ENCODE measurements at regions not wholly inside any gene's neighbourhood (a gene's known extent, or its start where the extent isn't known, plus 50 kb on each side); places are given as distances from the start of the nearest gene placed in this dataset.
A peak's percentile ranks its signal among the peaks of the same experiment; 100 is the strongest.

DNA sequence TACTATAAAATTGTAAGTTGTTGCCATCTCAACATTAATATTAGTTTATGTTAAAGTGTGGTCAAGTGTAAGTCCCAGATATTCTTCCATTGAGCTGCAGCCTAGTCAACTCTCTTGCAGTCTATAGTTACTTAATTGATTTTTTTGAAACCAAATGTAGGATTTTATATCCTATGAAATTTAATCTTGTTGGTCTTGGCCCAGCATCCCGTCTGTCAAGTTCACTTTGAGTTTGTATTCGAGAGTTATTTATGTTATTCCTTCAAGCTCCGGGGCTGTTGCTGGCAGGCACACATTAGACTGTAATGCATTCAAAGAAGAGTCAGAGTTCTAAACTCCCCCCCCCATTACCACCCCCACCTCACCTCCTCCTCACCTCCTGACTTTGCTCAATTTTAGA lies 71.0 kb upstream of the SPACA1 start:
- H3K36me3 ChIP-seq (ENCODE audit: control insufficient read depth, insufficient read depth, low read length), result no peaks in the 10 kb centered on the region
- H3K27me3 ChIP-seq (ENCODE audit: control insufficient read depth, insufficient read depth, low read length), result no peaks in the 10 kb centered on the region
- no peak overlapping the region for H3K9ac ChIP-seq
- no peaks in the 10 kb centered on the region for H3K9me3 ChIP-seq (ENCODE audit: control insufficient read depth, low read length)
- no peak overlapping the region for H3K27ac ChIP-seq
- no peak for TF ChIP-seq CTCF (IDR thresholded peaks at IDR 0.05)
- H3K79me2 ChIP-seq, result no peaks in the 10 kb centered on the region
- no peak overlapping the region for H3K4me2 ChIP-seq (ENCODE audit: low read length)
- no peak overlapping the region for H2AFZ ChIP-seq
- no peaks in the 10 kb centered on the region for H3K4me1 ChIP-seq
- H3K4me3 ChIP-seq (ENCODE audit: low read depth, low read length), result no peak overlapping the region

DNA sequence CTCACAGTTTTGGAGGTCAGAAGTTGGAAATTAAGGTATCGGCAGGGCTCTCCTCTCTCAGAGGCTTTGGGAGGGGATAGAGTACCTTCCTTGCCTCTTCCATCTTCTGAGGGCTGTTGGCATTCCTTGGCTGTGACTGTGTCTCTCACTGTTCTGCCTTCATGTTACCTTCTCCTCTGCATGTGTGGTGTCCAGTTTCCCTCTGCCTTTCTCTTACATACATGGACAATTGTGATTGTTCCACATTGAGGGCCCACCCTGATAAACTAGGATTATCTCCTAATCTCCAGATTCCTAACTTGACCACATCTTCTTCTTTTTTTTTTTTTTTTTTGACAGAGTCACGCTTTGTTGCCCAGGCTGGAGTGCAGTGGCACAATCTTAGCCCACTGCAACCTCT lies 72.1 kb upstream of the SPACA1 start:
- no peak for TF ChIP-seq CTCF (IDR thresholded peaks at IDR 0.05)
- Histone ChIP-seq H3K4me2 (ENCODE audit: low read length) (no peak overlapping the region), H2AFZ (no peak overlapping the region), H3K27ac (no peak overlapping the region), H3K79me2 (no peaks in the 10 kb centered on the region), H3K27me3 (ENCODE audit: control insufficient read depth, insufficient read depth, low read length) (no peaks in the 10 kb centered on the region), H3K4me3 (ENCODE audit: low read depth, low read length) (no peak overlapping the region), H3K9ac (no peak overlapping the region), H3K36me3 (ENCODE audit: control insufficient read depth, insufficient read depth, low read length) (no peaks in the 10 kb centered on the region), H3K9me3 (ENCODE audit: control insufficient read depth, low read length) (no peaks in the 10 kb centered on the region), H3K4me1 (no peaks in the 10 kb centered on the region)

- Histone ChIP-seq H3K4me1 (no peaks in the 10 kb centered on the region), H3K4me3 (ENCODE audit: low read depth, low read length) (no peak overlapping the region), H3K9ac (no peak overlapping the region), H3K36me3 (ENCODE audit: control insufficient read depth, insufficient read depth, low read length) (no peaks in the 10 kb centered on the region), H2AFZ (no peak overlapping the region), H3K27me3 (ENCODE audit: control insufficient read depth, insufficient read depth, low read length) (no peaks in the 10 kb centered on the region), H3K9me3 (ENCODE audit: control insufficient read depth, low read length) (no peaks in the 10 kb centered on the region), H3K27ac (no peak overlapping the region), H3K4me2 (ENCODE audit: low read length) (no peak overlapping the region), H3K79me2 (no peaks in the 10 kb centered on the region)
- no peak for TF ChIP-seq CTCF (IDR thresholded peaks at IDR 0.05)
Observed at GRCh38 chr6:87972279-87972678, 75.4 kb upstream of the SPACA1 start.

- TF ChIP-seq CTCF (IDR thresholded peaks at IDR 0.05), result no peak
- Histone ChIP-seq H2AFZ (peak overlapping the region; percentile 18), H3K79me2 (no peaks in the 10 kb centered on the region), H3K4me1 (no peaks in the 10 kb centered on the region), H3K9me3 (ENCODE audit: control insufficient read depth, low read length) (no peaks in the 10 kb centered on the region), H3K27me3 (ENCODE audit: control insufficient read depth, insufficient read depth, low read length) (no peaks in the 10 kb centered on the region), H3K9ac (no peak overlapping the region), H3K27ac (no peak overlapping the region), H3K36me3 (ENCODE audit: control insufficient read depth, insufficient read depth, low read length) (no peaks in the 10 kb centered on the region), H3K4me2 (ENCODE audit: low read length) (no peak overlapping the region), H3K4me3 (ENCODE audit: low read depth, low read length) (no peak overlapping the region)
Observed at GRCh38 chr6:87971605-87972262, 75.9 kb upstream of the SPACA1 start.
